H9 (cell line): ENCODE measurements at regions not wholly inside any gene's neighbourhood (a gene's known extent, or its start where the extent isn't known, plus 50 kb on each side); places are given as distances from the start of the nearest gene placed in this dataset.

Source experiments
- DNase-seq: peaks from one replicate; pipeline ENCODE4 v3.0.0-alpha.2; 2017
- H2AFZ ChIP-seq: one replicate; pipeline ENCODE4 v1.6.1; 2013; ENCODE audit warnings: mild to moderate bottlenecking, low read length, control low read depth, moderate library complexity
- H2AK5ac ChIP-seq: 2 replicates; pipeline ENCODE4 v1.6.1; 2013; ENCODE audit warnings: low read length, control low read depth, mixed read lengths; ENCODE audit not compliant: insufficient read length
- H2BK120ac ChIP-seq: one replicate; pipeline ENCODE4 v1.6.1; 2013; ENCODE audit warnings: low read depth, mild to moderate bottlenecking, low read length, control low read depth, inconsistent platforms; ENCODE audit not compliant: poor library complexity, severe bottlenecking
- H2BK12ac ChIP-seq: 2 replicates; pipeline ENCODE4 v1.6.1; 2013; ENCODE audit warnings: low read length, control low read depth, mixed read lengths, low read depth; ENCODE audit not compliant: insufficient read length
- H2BK15ac ChIP-seq: 2 replicates; pipeline ENCODE4 v1.6.1; 2013; ENCODE audit warnings: low read depth, low read length, control low read depth
- H2BK20ac ChIP-seq: one replicate; pipeline ENCODE4 v1.6.1; 2013; ENCODE audit warnings: low read depth, mild to moderate bottlenecking, low read length, control low read depth, inconsistent platforms; ENCODE audit not compliant: poor library complexity, severe bottlenecking
- H2BK5ac ChIP-seq: 2 replicates; pipeline ENCODE4 v1.6.1; 2013; ENCODE audit warnings: low read length, control low read depth, mixed read lengths; ENCODE audit not compliant: insufficient read length
- H3K14ac ChIP-seq: 2 replicates; pipeline ENCODE4 v1.6.1; 2013; ENCODE audit warnings: low read length, control low read depth; ENCODE audit not compliant: insufficient read depth
- H3K18ac ChIP-seq: 2 replicates; pipeline ENCODE4 v1.6.1; 2013; ENCODE audit warnings: low read depth, mild to moderate bottlenecking, mixed read lengths, low read length, control low read depth; ENCODE audit not compliant: insufficient read length
- H3K23ac ChIP-seq: 2 replicates; pipeline ENCODE4 v1.6.1; 2013; ENCODE audit warnings: low read length, control low read depth, mixed read lengths, low read depth; ENCODE audit not compliant: insufficient read length
- H3K23me2 ChIP-seq: 2 replicates; pipeline ENCODE4 v1.6.1; 2013; ENCODE audit warnings: low read depth, mild to moderate bottlenecking, mixed read lengths, low read length, control low read depth; ENCODE audit not compliant: insufficient read length, poor library complexity, severe bottlenecking
- H3K27ac ChIP-seq: 2 replicates; pipeline ENCODE4 v1.5.1; 2013; ENCODE audit warnings: low read length, control low read depth, mixed read lengths, low read depth; ENCODE audit not compliant: insufficient read length
- H3K27me3 ChIP-seq: 2 replicates; pipeline ENCODE4 v1.6.1; 2013; ENCODE audit warnings: low read length, control low read depth, inconsistent platforms; ENCODE audit not compliant: insufficient read depth
- H3K4ac ChIP-seq: 2 replicates; pipeline ENCODE4 v1.6.1; 2013; ENCODE audit warnings: low read depth, mild to moderate bottlenecking, control low read depth, inconsistent platforms, low read length, moderate library complexity
- H3K4me1 ChIP-seq: 2 replicates; pipeline ENCODE4 v1.6.1; 2013; ENCODE audit warnings: low read length, control low read depth, inconsistent platforms; ENCODE audit not compliant: insufficient read depth
- H3K4me2 ChIP-seq: 2 replicates; pipeline ENCODE4 v1.6.1; 2013; ENCODE audit warnings: low read length, control low read depth, mixed read lengths; ENCODE audit not compliant: insufficient read length, insufficient read depth
- H3K56ac ChIP-seq: 2 replicates; pipeline ENCODE4 v1.6.1; 2013; ENCODE audit warnings: low read depth, mild to moderate bottlenecking, mixed read lengths, low read length, control low read depth; ENCODE audit not compliant: insufficient read length
- H3K79me1 ChIP-seq: 2 replicates; pipeline ENCODE4 v1.6.1; 2013; ENCODE audit warnings: low read depth, mild to moderate bottlenecking, moderate library complexity, low read length, control low read depth, inconsistent platforms; ENCODE audit not compliant: insufficient read depth, poor library complexity, severe bottlenecking
- H3K79me2 ChIP-seq: 2 replicates; pipeline ENCODE4 v1.6.1; 2013; ENCODE audit warnings: low read length, control low read depth, inconsistent platforms; ENCODE audit not compliant: insufficient read depth
- H3K9ac ChIP-seq: 2 replicates; pipeline ENCODE4 v1.6.1; 2013; ENCODE audit warnings: low read length, control low read depth, mixed read lengths; ENCODE audit not compliant: insufficient read length; ENCODE audit errors: extremely low read depth
- H3K9me3 ChIP-seq: one replicate; pipeline ENCODE4 v1.6.1; 2013; ENCODE audit warnings: low read depth, low read length, inconsistent platforms; ENCODE audit not compliant: control insufficient read depth
- H3T11ph ChIP-seq: one replicate; pipeline ENCODE4 v1.6.1; 2013; ENCODE audit warnings: mild to moderate bottlenecking, low read length, control low read depth, inconsistent platforms
- H4K20me1 ChIP-seq: one replicate; pipeline ENCODE4 v1.6.1; 2013; ENCODE audit not compliant: control insufficient read depth, insufficient read length, insufficient read depth
- H4K5ac ChIP-seq: 2 replicates; pipeline ENCODE4 v1.6.1; 2013; ENCODE audit warnings: low read depth, mild to moderate bottlenecking, mixed read lengths, low read length, control low read depth; ENCODE audit not compliant: insufficient read length
- H4K8ac ChIP-seq: replicated peaks from 2 replicates; pipeline ENCODE4 v1.6.1; 2013; ENCODE audit warnings: low read length, control low read depth, mixed read lengths, low read depth; ENCODE audit not compliant: insufficient read length
- H4K91ac ChIP-seq: 2 replicates; pipeline ENCODE4 v1.6.1; 2013; ENCODE audit warnings: low read depth, mild to moderate bottlenecking, moderate library complexity, mixed read lengths, low read length, control low read depth; ENCODE audit not compliant: insufficient read length
- H3K27ac Mint-ChIP-seq, 3 experiments: 2 replicates in 2 of 3; 3 replicates in 1 of 3; pipeline ENCODE4 v1.8.0; 2020 to 2021; ENCODE audit warnings: mixed read lengths in 3 of 3, mild to moderate bottlenecking in 1 of 3, moderate library complexity in 1 of 3
- H3K27me3 Mint-ChIP-seq: 2 replicates; pipeline ENCODE4 v1.8.0; 2021; ENCODE audit warnings: low read depth, mild to moderate bottlenecking, moderate library complexity, mixed read lengths
- H3K36me3 Mint-ChIP-seq, 3 experiments: 2 replicates in 2 of 3; 3 replicates in 1 of 3; pipeline ENCODE4 v1.8.0; 2020 to 2021; ENCODE audit warnings: low read depth in 3 of 3, mixed read lengths in 3 of 3; ENCODE audit not compliant: insufficient read depth in 1 of 3
- H3K4me1 Mint-ChIP-seq, 2 experiments: 2 replicates each; pipeline ENCODE4 v1.8.0; 2020; ENCODE audit warnings: mixed read lengths in 2 of 2
- H3K4me3 Mint-ChIP-seq, 2 experiments: 2 replicates in 1 of 2; 3 replicates in 1 of 2; pipeline ENCODE4 v1.8.0; 2020 to 2021; ENCODE audit warnings: mild to moderate bottlenecking in 2 of 2, mixed read lengths in 2 of 2, moderate library complexity in 1 of 2
- H3K9me3 Mint-ChIP-seq, 2 experiments: 2 replicates in 1 of 2; 3 replicates in 1 of 2; pipeline ENCODE4 v1.8.0; 2020; ENCODE audit warnings: mild to moderate bottlenecking in 2 of 2, mixed read lengths in 2 of 2, moderate library complexity in 1 of 2
- CTCF ChIP-seq: fragments of 200-600 bp; sonication (generic); conservative IDR thresholded peaks from 3 replicates; pipeline ENCODE4 v1.8.0; 2021; ENCODE audit warnings: antibody characterized with exemption, mild to moderate bottlenecking
- WGBS: extraction: QIAGEN DNeasy Blood & Tissue Kit; methylation state at CpG from one replicate; pipeline ENCODE4 v1.1.7; 2013; ENCODE audit warnings: missing lambda C conversion rate, low lambda C conversion rate, mixed read lengths; ENCODE audit not compliant: insufficient read length; ENCODE audit errors: extremely low coverage; 5-methylcytosine and 5-hydroxymethylcytosine counted together

DNA sequence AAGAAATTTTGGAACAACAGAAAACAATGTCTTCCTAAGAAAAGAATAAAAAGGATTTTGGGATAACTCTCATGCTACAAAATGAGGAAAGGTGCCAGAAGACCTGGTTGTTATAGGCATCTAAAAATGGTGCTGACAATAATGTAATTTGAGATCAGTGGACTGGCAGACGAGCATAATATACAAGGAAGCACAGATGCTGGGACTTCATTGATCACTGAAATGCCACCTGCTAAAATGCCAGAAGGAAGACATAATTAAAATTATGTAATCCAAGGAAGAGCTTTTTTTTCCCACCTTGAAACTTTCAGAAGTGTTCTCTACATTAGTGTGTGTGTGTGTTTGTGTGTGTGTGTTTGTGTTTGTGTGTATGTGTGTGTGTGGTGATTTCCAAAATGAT, 535.9 kb downstream of the XIRP2 start:
- Mint-ChIP-seq H3K27me3 (no peaks in the 10 kb centered on the region), H3K4me1 (peaks cover 19 to 27% of the 10 kb centered on the region in 2 experiments), H3K9me3 (peaks cover 0 to 3% of the 10 kb centered on the region in 2 experiments; a peak in 3 of 5 replicates), H3K36me3 (peaks cover 0 to 10% (median 4%) of the 10 kb centered on the region in 3 experiments; a peak in 3 of 7 replicates), H3K27ac (no peak overlapping the region), H3K4me3 (no peak overlapping the region)
- H3K4me1 ChIP-seq = no peaks in the 10 kb centered on the region; the same call in 1 of the 2 replicates
- no peak for DNase-seq
- no CpG with 5 or more reads among the region's 1 CpG for WGBS
- H2BK15ac ChIP-seq = no peak overlapping the region
- no peak overlapping the region for H3K18ac ChIP-seq
- no peaks in the 10 kb centered on the region for H3K23me2 ChIP-seq
- H3K79me1 ChIP-seq = no peaks in the 10 kb centered on the region
- H4K8ac ChIP-seq = no peak overlapping the region
- H2BK120ac ChIP-seq = no peak overlapping the region
- no peak overlapping the region for H2AK5ac ChIP-seq
- no peak overlapping the region for H3K9ac ChIP-seq
- H4K20me1 ChIP-seq = no peaks in the 10 kb centered on the region
- H2BK20ac ChIP-seq = no peak overlapping the region
- no peak overlapping the region for H3K27ac ChIP-seq
- no peak overlapping the region for H3T11ph ChIP-seq
- H4K5ac ChIP-seq = no peak overlapping the region
- no peak overlapping the region for H2BK5ac ChIP-seq
- no peaks in the 10 kb centered on the region for H3K9me3 ChIP-seq
- no peak overlapping the region for H3K4ac ChIP-seq
- no peak overlapping the region for H3K23ac ChIP-seq
- no peak overlapping the region for H3K14ac ChIP-seq
- no peak overlapping the region for H3K4me2 ChIP-seq
- H3K56ac ChIP-seq = no peak overlapping the region
- no peak for TF ChIP-seq CTCF
- peaks cover 3% of the 10 kb centered on the region; the same call in 1 of the 2 replicates for H3K79me2 ChIP-seq
- no peak overlapping the region for H2AFZ ChIP-seq
- H2BK12ac ChIP-seq = no peak overlapping the region
- H3K27me3 ChIP-seq = no peaks in the 10 kb centered on the region
- no peak overlapping the region for H4K91ac ChIP-seq
